Glutamatergic neuron (in vitro differentiated cells): ENCODE measurements at regions not wholly inside any gene's neighbourhood (a gene's known extent, or its start where the extent isn't known, plus 50 kb on each side); places are given as distances from the start of the nearest gene placed in this dataset.

Experiments used
- DNase-seq: peaks from one replicate; pipeline ENCODE4 v3.0.0; 2022
- H3K27ac Mint-ChIP-seq: one replicate; pipeline ENCODE4 v1.8.0; 2020; ENCODE audit warnings: mild to moderate bottlenecking, mixed read lengths, inconsistent platforms; ENCODE audit not compliant: unreplicated experiment
- H3K27me3 Mint-ChIP-seq: one replicate; pipeline ENCODE4 v1.8.0; 2020; ENCODE audit warnings: mild to moderate bottlenecking, moderate library complexity, mixed read lengths, inconsistent platforms; ENCODE audit not compliant: unreplicated experiment
- H3K36me3 Mint-ChIP-seq: one replicate; pipeline ENCODE4 v1.8.0; 2020; ENCODE audit warnings: mild to moderate bottlenecking, mixed read lengths, inconsistent platforms; ENCODE audit not compliant: unreplicated experiment
- H3K4me1 Mint-ChIP-seq: one replicate; pipeline ENCODE4 v1.8.0; 2020; ENCODE audit warnings: mild to moderate bottlenecking, low read depth, mixed read lengths, inconsistent platforms; ENCODE audit not compliant: unreplicated experiment
- H3K4me3 Mint-ChIP-seq: one replicate; pipeline ENCODE4 v1.8.0; 2020; ENCODE audit warnings: mild to moderate bottlenecking, mixed read lengths, inconsistent platforms; ENCODE audit not compliant: unreplicated experiment
- H3K9me3 Mint-ChIP-seq: one replicate; pipeline ENCODE4 v1.8.0; 2020; ENCODE audit warnings: mild to moderate bottlenecking, moderate library complexity, mixed read lengths, inconsistent platforms; ENCODE audit not compliant: unreplicated experiment
- TF ChIP-seq, protein P1 (sequence below): fragments of 200-600 bp; sonication (generic); IDR thresholded peaks from one replicate; pipeline ENCODE4 v1.5.0; 2021; ENCODE audit not compliant: partially characterized antibody, unreplicated experiment

- Mint-ChIP-seq H3K9me3 (no peaks in the 10 kb centered on the region), H3K36me3 (no peaks in the 10 kb centered on the region), H3K27me3 (peaks cover 1% of the 10 kb centered on the region), H3K27ac (peak overlapping the region; percentile 40), H3K4me3 (peak overlapping the region; percentile 1), H3K4me1 (peaks cover 7% of the 10 kb centered on the region)
- TF ChIP-seq, protein P1, sequence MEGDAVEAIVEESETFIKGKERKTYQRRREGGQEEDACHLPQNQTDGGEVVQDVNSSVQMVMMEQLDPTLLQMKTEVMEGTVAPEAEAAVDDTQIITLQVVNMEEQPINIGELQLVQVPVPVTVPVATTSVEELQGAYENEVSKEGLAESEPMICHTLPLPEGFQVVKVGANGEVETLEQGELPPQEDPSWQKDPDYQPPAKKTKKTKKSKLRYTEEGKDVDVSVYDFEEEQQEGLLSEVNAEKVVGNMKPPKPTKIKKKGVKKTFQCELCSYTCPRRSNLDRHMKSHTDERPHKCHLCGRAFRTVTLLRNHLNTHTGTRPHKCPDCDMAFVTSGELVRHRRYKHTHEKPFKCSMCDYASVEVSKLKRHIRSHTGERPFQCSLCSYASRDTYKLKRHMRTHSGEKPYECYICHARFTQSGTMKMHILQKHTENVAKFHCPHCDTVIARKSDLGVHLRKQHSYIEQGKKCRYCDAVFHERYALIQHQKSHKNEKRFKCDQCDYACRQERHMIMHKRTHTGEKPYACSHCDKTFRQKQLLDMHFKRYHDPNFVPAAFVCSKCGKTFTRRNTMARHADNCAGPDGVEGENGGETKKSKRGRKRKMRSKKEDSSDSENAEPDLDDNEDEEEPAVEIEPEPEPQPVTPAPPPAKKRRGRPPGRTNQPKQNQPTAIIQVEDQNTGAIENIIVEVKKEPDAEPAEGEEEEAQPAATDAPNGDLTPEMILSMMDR = no peak
- DNase-seq = no peak
Observed at GRCh38 chr2:122516775-122517174, 761.3 kb downstream of the TSN start.

- peaks cover 7% of the 10 kb centered on the region for H3K4me1 Mint-ChIP-seq
- H3K4me3 Mint-ChIP-seq = no peak overlapping the region
- H3K27ac Mint-ChIP-seq = no peak overlapping the region
- DNase-seq = no peak
- no peaks in the 10 kb centered on the region for H3K9me3 Mint-ChIP-seq
- TF ChIP-seq, protein P1 = peak; percentile 56
- no peaks in the 10 kb centered on the region for H3K36me3 Mint-ChIP-seq
- H3K27me3 Mint-ChIP-seq = peaks cover 3% of the 10 kb centered on the region
Observed at GRCh38 chr2:122519366-122519765, 763.9 kb downstream of the TSN start.

DNA sequence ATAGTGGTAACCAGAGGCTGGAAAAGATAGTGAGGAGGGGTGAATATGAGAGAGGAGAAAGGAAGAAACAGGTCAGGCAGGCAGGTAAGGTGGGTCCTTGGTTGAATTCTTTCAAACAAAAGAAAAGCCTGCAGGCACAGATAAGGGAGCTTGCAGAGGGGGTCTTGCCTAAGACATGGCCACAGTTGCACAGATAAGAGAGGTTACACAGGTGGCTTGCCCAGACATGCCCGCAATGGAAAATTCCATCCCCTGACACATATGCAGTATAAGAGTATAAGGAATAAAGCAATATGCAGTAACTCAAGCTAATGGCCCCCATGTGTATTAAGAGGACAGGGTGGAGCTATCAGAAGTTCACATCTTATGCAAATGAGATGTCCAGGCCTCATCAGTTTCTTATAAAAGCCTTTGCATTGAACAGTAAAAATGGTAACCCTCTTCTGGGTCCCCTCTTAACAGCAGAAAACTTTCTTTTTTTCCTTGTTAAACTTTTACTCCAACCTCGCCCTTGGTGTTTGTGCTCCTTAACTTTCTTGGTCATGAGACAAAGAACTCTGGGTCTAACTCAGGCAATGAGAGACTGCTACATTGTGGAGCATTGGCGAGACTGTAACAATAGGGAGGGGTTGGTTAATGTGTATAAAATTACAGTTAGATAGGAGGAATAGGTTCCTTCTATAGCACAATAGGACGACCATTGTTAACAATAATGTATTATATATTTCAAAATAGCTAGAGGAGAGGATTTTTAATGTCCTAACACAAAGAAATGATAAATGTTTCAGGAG, 764.6 kb downstream of the TSN start:
- H3K27ac Mint-ChIP-seq = no peak overlapping the region
- H3K36me3 Mint-ChIP-seq = no peaks in the 10 kb centered on the region
- H3K9me3 Mint-ChIP-seq = no peaks in the 10 kb centered on the region
- DNase-seq = no peak
- no peak overlapping the region for H3K4me3 Mint-ChIP-seq
- peaks cover 3% of the 10 kb centered on the region for H3K27me3 Mint-ChIP-seq
- TF ChIP-seq, protein P1 = no peak
- H3K4me1 Mint-ChIP-seq = peaks cover 7% of the 10 kb centered on the region

DNA sequence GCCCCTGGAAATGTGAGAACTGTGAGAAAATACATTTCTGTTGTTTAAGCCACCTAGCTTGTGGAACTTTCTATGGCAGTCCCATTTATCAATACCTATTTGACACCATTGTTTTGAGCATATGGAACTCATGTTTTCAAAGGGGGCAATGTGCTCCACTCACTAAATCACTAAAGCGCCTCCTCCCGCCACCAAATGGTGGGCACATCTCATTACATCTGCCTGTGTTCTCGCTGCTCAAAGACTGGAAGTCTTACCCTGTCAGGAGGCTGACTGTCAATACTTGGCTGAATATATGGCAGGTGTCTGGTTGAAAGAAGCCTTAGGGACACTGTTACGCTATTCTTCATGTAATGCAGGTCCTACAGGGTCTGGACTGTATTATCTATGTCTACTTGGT, 767.7 kb downstream of the TSN start:
- H3K27ac Mint-ChIP-seq = no peak overlapping the region

GRCh38 chr2:122523981-122524380, 768.5 kb downstream of the TSN start:
- DNase-seq = no peak
- Mint-ChIP-seq H3K4me3 (no peak overlapping the region), H3K9me3 (no peaks in the 10 kb centered on the region), H3K27me3 (peaks cover 2% of the 10 kb centered on the region), H3K4me1 (no peaks in the 10 kb centered on the region), H3K27ac (no peak overlapping the region), H3K36me3 (no peaks in the 10 kb centered on the region)
- TF ChIP-seq, protein P1 = no peak

More for the DNA sequence above, 767.7 kb downstream of the TSN start:
- no peaks in the 10 kb centered on the region for H3K9me3 Mint-ChIP-seq
- no peaks in the 10 kb centered on the region for H3K36me3 Mint-ChIP-seq
- peaks cover 2% of the 10 kb centered on the region for H3K27me3 Mint-ChIP-seq
- H3K4me1 Mint-ChIP-seq = no peaks in the 10 kb centered on the region
- TF ChIP-seq, protein P1 = no peak
- DNase-seq = no peak
- no peak overlapping the region for H3K4me3 Mint-ChIP-seq
